Nephron progenitor cell (in vitro differentiated cells): ENCODE measurements at regions not wholly inside any gene's neighbourhood (a gene's known extent, or its start where the extent isn't known, plus 50 kb on each side); places are given as distances from the start of the nearest gene placed in this dataset.

Experiments used
- DNase-seq: peaks from one replicate; pipeline ENCODE4 v3.0.0; 2021
- H3K27ac Mint-ChIP-seq: 2 replicates; pipeline ENCODE4 v1.8.0; 2021; ENCODE audit warnings: mild to moderate bottlenecking, moderate library complexity, mixed read lengths
- H3K27me3 Mint-ChIP-seq: 2 replicates; pipeline ENCODE4 v1.8.0; 2021; ENCODE audit warnings: mild to moderate bottlenecking, low read depth, mixed read lengths; ENCODE audit not compliant: poor library complexity
- H3K36me3 Mint-ChIP-seq: 2 replicates; pipeline ENCODE4 v1.8.0; 2021; ENCODE audit warnings: low read depth, mixed read lengths
- H3K4me1 Mint-ChIP-seq: 2 replicates; pipeline ENCODE4 v1.8.0; 2021; ENCODE audit warnings: mixed read lengths
- H3K4me3 Mint-ChIP-seq: 2 replicates; pipeline ENCODE4 v1.8.0; 2021; ENCODE audit warnings: mild to moderate bottlenecking, moderate library complexity, mixed read lengths
- H3K9me3 Mint-ChIP-seq: 2 replicates; pipeline ENCODE4 v1.8.0; 2021; ENCODE audit warnings: mild to moderate bottlenecking, moderate library complexity, mixed read lengths
- CTCF ChIP-seq: fragments of 200-600 bp; sonication (generic); IDR thresholded peaks from 2 replicates; pipeline ENCODE4 v1.5.0; 2021; ENCODE audit warnings: antibody characterized with exemption

- no peaks in the 10 kb centered on the region for H3K36me3 Mint-ChIP-seq
- H3K9me3 Mint-ChIP-seq: peaks cover 7% of the 10 kb centered on the region
- peaks cover 1% of the 10 kb centered on the region for H3K27me3 Mint-ChIP-seq
- H3K4me3 Mint-ChIP-seq: no peak overlapping the region
- TF ChIP-seq CTCF: no peak
- H3K27ac Mint-ChIP-seq: no peak overlapping the region
- DNase-seq: no peak
- H3K4me1 Mint-ChIP-seq: no peaks in the 10 kb centered on the region
Measured at GRCh38 chr5:12626556-12626955, 722.3 kb upstream of the CTNND2 start.

GRCh38 chr5:12625667-12626263, 721.5 kb upstream of the CTNND2 start:
- H3K4me1 Mint-ChIP-seq: no peaks in the 10 kb centered on the region

GRCh38 chr5:12624776-12625560, 720.7 kb upstream of the CTNND2 start:
- TF ChIP-seq CTCF: no peak
- DNase-seq: no peak
- Mint-ChIP-seq H3K36me3 (no peaks in the 10 kb centered on the region), H3K27me3 (no peaks in the 10 kb centered on the region), H3K4me3 (no peak overlapping the region), H3K4me1 (no peaks in the 10 kb centered on the region), H3K27ac (no peak overlapping the region), H3K9me3 (peaks cover 11% of the 10 kb centered on the region)

More at GRCh38 chr5:12625667-12626263, 721.5 kb upstream of the CTNND2 start:
- Mint-ChIP-seq H3K4me3 (no peak overlapping the region), H3K27me3 (no peaks in the 10 kb centered on the region), H3K36me3 (no peaks in the 10 kb centered on the region), H3K27ac (no peak overlapping the region), H3K9me3 (peaks cover 11% of the 10 kb centered on the region)
- no peak for DNase-seq
- no peak for TF ChIP-seq CTCF

- H3K4me1 Mint-ChIP-seq: no peaks in the 10 kb centered on the region
- no peak for DNase-seq
Measured at GRCh38 chr5:12623408-12623807, 719.2 kb upstream of the CTNND2 start.

GRCh38 chr5:12616093-12616492, 711.8 kb upstream of the CTNND2 start:
- Mint-ChIP-seq H3K4me3 (no peak overlapping the region), H3K36me3 (no peaks in the 10 kb centered on the region), H3K27me3 (no peaks in the 10 kb centered on the region), H3K9me3 (peaks cover 24% of the 10 kb centered on the region), H3K4me1 (no peaks in the 10 kb centered on the region), H3K27ac (no peak overlapping the region)
- no peak for DNase-seq
- no peak for TF ChIP-seq CTCF

More at GRCh38 chr5:12623408-12623807, 719.2 kb upstream of the CTNND2 start:
- Mint-ChIP-seq H3K27me3 (no peaks in the 10 kb centered on the region), H3K27ac (no peak overlapping the region), H3K4me3 (no peak overlapping the region), H3K9me3 (peaks cover 16% of the 10 kb centered on the region), H3K36me3 (no peaks in the 10 kb centered on the region)
- TF ChIP-seq CTCF: no peak
